Erythroblast (primary cell): ENCODE measurements at regions not wholly inside any gene's neighbourhood (a gene's known extent, or its start where the extent isn't known, plus 50 kb on each side); places are given as distances from the start of the nearest gene placed in this dataset.

Experiments
- GATA1 ChIP-seq: IDR thresholded peaks from 2 replicates; pipeline ENCODE4 v1.6.1; 2011; ENCODE audit warnings: low read depth, mild to moderate bottlenecking, control low read depth, low read length, moderate library complexity
- POLR2A ChIP-seq: IDR thresholded peaks from 2 replicates; pipeline ENCODE4 v1.6.1; 2011; ENCODE audit warnings: mild to moderate bottlenecking, low read length

GRCh38 chr14:105844810-105845724 is 318.7 kb downstream of the TMEM121 start:
- peak; percentile 76 for TF ChIP-seq POLR2A
- TF ChIP-seq GATA1: no peak
